GM19240 (cell line): ENCODE measurements at regions not wholly inside any gene's neighbourhood (a gene's known extent, or its start where the extent isn't known, plus 50 kb on each side); places are given as distances from the start of the nearest gene placed in this dataset.
A peak's percentile ranks its signal among the peaks of the same experiment; 100 is the strongest.
"Not testable (repeated sequence)": the region's sequence is repeated elsewhere in the genome, so short reads cannot be mapped to it uniquely, and the experiment has no call there.

Experiments used
- DNase-seq: peaks from one replicate; pipeline ENCODE4 v3.0.0; 2011; ENCODE audit warnings: low spot score; ENCODE audit not compliant: insufficient read length

DNA sequence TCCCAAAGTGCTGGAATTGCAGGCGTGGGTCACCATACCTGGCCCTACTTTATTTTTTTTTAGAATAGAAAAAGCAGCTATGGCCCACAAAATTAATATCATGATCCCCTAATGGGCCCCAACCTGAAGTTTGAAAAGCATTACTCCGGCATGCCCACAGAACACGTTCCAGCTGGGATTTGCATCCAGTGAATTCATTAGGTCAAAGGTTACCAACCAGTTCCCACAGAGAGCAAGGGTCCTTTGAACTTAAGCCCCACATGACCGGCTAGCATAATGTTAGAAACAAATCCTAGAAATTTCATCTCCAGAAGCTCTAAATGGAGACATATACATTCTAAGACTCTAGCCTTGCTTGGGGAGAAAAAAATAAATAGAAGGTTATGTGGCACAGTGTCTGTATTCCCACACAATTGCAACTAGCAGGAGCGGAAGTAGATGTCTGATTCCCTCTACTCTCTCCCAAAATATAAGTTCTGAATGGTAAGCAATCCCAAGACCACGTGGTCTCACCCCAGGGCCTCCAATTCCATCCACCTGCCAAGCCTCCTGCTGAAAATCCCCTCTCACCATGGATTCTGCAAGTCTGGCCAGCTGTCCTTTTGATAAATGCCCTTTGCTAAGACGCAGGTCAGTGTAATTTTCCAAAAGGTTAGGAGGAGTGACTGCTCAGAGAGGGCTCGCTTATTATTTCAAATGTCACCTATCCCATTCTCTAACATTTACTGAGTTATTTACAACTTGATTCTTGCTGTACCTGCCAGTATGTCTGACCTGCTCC lies 395.8 kb downstream of the NPIPA8 start:
- no peak for DNase-seq

DNA sequence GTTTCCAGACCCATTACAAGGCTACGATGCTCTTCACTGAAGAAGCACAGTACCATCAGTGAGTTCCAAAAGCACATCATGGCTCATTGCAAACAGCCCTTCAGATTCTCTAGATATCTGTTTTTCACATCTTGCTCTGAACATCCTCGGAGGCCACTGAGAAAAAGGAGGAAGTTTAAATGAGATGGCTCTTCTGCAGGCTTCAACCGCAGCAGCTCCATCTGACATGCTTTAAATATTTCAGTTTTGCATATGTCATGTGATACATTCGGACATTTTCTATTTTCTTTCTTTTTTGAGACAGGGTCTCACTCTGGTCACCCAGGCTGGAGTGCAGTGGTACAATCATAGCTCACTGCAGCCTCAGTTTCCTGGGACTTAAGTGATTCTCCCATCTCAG lies 396.8 kb downstream of the NPIPA8 start:
- peak; percentile 17 for DNase-seq

DNA sequence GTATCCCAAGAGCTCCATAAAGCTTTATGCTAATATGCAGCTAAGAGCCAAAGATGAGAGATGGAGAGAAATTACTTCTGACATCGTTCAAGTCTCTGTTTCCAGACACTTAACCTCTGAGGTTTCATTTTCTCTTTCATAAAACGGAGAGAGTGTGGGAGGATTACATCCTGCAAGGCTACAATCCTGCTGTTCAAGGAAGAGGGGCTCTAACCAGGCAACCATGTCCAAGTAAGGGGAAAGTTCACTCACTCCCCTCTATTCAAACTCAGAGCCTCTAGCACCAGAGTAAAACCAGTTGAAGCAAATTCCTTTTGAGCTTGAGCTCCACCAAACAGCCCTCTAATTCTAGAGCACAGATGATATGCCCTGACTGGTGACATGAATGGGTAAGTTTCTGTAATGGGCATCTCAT lies 397.4 kb downstream of the NPIPA8 start:
- DNase-seq = peak; percentile 22

DNA sequence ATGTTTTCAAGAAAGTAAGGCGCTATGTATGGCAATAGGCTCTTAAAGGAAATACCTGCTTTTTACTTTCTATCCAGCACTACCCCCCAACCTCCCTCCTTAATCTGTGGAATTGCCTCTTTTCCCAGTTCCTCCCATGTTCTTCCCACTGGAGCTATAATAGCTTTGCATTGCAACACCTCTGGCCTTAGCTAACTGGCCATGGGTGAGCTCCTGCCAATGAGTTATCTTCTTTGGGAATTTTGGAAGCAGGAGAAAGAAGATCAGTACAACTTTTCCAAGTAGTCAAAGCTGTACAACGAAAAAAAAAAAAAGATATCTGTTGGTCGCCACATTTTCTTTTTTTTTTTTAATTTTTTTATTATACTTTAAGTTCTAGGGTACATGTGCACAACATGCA lies 398.0 kb downstream of the NPIPA8 start:
- no peak for DNase-seq

DNA sequence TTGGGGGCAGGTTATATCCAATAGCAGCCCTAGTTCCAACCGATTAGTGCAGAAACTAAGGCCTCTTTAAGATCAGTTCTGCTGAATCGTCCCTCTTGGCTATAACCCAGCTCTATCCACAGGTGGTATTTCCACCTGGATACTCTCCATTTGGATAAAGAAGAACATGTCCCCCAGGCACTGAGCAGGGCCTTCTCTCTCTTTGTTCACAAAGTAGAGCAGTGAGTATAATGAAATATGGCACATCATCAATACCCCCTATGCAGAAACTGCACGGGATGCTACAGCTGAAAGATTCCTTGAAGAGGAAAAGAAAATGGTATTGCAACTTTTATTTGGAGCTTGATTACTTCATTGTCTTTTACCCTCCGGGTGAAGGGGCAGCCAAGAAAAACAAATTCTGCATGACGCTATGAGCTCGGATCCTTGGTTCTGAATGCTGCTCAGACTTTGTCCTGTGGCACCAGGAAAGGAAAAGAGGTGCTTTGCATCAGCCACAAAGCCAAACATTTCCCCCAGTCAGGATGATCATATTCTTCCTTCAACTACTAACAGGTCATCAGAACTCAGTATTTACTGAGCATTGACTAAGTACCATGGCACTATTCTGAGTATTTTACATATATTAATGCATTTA lies 399.7 kb downstream of the NPIPA8 start:
- DNase-seq = no peak

DNA sequence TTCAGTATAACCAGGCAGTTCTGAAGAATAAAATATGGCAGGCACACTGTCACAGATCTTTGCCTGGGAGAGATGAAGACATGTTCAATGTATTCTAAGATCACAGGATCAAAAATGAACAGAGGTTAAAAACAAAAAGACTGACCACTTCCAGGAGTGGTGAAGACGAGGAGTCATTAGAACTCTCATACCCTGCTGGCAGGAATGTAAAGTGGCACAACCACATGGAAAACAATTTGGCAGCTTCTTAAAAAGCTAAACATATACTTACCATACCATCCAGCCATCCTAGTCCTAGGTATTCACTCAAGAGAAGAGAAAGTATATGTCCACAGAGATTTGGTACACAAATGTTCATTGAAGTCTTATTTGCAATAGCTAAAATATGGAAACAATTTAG lies 406.3 kb downstream of the NPIPA8 start:
- no peak for DNase-seq

DNA sequence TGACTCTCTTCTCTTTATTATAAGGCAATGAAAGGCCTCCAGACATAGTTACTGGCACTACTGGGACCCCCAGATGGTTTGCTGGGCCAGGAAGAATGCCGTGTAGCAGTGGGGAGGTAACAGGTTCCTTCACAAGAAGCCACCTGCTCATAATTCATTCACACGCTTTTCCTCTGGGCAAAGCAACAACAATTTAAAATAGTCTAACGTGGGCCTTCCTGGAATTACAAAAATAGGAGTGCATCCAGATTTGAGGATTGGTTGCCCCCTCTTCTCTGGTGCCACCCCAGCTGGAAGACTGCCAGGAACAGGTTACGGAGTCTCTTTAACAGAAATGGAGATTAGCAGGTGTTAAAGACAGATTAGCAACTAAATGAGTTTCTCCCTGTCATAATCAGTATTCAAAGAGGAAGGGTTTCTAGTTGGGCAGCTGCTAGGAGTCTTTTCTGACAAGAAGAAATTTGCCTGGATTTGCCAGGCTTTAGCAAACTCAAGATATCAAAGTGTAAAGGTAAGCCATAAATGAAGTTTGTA lies 409.6 kb downstream of the NPIPA8 start:
- no peak for DNase-seq

DNA sequence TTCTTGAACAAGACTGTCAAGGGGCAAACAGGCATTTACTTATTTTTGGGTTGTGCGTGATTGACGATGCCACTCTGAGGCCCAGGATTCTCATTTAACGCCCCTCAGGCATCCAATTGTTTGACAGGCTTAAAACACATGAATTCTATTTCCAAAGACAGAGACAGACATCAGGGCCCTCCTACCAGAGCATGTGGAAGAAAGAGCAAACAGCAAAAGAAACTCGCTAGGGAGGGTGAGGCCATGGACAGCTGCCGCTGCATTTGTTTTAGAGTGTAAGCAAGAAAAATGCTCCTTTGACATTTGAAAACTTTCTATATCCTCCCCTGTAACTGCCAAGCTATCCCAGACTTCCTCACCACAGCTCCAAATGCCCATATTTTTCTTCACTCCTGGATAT lies 410.1 kb downstream of the NPIPA8 start:
- DNase-seq = no peak

DNA sequence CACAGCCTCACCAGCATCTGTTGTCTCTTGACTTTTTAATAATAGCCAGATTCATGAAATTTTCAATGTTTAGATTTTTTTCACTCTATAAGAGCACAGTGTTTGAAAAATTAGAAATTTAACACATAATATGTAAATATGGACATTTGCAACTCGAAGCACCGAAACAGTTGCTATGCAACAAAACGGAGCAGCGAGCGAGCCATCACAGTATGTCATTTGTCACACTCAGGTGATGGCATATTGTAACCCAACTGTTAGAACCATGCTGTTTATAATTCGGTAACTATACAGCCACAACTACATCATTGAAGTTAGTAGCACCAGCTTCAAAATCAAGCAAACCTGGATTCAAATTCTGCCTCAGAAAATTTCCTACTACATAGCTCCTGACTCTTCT lies 410.8 kb downstream of the NPIPA8 start:
- no peak for DNase-seq

DNA sequence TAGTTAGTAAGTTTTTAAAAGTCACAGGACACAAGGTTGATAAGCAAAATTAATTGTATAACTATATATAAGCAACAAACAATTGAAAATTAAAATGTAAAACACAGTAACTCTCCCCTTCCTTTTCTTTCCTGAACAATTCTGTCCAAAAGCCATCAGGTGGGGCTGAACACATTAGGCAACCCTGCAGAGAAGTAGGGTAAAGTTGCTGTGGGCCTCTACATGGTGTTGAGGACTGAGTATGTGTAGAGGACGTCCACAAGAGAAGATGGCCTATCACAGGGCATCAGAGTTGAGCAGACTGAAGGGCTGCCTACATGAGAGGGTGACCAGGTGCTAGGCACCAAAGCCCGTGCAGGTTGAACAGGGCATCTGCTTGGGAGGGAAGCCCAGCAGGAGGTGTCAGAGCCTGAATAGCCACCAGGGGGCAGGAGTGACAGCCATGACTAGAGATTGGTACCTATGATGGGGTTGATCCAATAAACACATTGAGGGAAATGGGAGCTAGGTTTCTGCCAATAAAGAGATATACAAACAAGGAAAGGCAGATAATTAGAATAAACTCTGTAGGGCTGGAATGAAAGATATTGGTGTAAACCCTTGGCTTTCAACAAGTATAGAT lies 415.1 kb downstream of the NPIPA8 start:
- peak; percentile 52 for DNase-seq

DNA sequence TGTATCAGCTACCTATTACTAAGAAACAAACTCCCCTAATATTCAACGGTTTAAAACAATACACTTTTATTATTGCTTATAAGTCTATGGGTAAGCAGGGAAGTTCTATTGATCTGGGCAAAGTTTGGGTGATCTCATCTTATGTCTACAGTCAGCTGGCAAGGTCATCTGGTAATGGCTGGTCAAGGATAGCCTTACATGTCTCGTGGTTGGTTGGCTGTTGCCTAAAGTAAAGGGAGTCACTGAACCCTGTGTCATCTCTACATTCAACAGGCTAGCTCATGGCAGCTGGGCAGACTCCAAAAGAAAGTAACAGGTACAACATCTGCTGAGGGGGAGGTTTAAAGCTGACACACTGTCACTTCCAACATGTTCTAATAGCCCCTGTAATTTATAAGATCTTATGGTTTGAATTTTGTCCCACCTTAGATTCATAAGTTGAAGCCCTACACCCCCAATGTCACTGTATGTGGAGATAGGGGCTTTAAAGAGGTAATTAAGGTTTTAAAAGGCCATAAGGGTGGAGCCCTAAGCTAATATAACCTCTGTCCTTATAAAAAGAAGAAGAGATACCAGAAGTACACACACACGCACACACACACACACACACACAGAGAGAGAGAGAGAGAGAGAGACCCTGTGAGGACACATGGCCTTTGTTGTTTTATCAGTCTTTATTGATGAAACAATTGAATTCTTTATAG lies 419.1 kb downstream of the NPIPA8 start:
- DNase-seq = no peak

DNA sequence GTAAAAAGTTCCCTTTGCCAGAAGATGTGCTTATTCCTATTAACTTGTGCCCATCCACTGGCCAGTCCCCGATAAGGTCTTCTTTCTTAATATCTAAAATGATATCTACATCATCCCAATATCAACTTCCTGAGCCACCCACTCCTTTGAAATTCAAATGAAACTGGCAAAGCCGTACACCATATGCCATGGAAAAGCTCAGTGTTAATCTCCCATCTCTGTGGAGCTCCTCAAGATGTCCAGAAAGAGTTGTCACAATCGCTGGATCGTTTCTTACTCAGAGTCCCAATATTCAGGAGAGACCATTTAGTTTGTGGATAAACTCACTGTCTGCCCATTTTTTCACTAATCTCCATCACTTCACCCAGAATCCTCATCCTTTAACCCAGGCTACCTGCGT lies 420.7 kb downstream of the NPIPA8 start:
- no peak for DNase-seq

DNA sequence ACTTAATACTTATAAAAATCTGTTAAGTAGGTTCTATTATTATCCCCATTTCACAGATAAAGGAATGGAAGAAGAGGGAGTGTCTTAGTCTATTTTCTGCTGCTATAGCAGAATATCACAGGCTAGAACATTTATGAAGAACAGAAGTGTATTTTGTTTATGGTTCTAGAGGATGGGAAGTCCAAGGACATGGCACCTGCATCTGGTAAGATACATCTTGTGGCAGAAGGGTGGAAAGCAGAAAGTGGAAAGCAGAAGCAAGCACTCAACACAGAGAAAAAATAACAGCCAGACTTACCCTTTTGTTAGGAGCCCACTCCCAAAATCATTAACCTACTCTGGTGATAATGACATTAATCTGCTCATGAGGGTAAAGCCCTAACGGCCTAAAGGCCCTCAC lies 422.4 kb downstream of the NPIPA8 start:
- no peak for DNase-seq

DNA sequence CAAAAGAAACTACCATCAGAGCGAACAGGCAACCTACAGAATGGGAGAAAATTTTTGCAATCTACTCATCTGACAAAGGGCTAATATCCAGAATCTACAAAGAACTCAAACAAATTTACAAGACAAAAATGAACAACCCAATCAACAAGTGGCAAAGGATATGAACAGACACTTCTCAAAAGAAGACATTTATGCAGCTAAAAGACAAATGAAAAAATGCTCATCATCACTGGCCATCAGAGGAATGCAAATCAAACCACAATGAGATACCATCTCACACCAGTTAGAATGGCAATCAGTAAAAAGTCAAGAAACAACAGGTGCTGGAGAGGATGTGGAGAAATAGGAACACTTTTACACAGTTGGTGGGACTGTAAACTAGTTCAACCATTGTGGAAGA lies 425.0 kb downstream of the NPIPA8 start:
- DNase-seq = not testable (repeated sequence)

DNA sequence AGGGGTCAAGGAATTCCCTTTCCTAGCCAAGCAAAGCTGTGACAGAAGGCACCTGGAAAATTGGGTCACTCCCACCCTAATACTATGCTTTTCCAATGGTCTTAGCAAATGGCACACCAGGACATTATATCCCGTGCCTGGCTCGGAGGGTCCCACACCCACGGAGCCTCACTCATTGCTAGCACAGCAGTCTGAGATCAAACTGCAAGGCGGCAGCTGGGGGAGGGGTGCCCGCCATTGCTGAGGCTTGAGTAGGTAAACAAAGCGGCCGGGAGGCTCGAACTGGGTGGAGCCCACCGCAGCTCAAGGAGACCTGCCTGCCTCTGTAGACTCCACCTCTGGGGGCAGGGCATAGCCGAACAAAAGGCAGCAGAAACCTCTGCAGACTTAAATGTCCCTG lies 429.9 kb downstream of the NPIPA8 start:
- DNase-seq = not testable (repeated sequence)

DNA sequence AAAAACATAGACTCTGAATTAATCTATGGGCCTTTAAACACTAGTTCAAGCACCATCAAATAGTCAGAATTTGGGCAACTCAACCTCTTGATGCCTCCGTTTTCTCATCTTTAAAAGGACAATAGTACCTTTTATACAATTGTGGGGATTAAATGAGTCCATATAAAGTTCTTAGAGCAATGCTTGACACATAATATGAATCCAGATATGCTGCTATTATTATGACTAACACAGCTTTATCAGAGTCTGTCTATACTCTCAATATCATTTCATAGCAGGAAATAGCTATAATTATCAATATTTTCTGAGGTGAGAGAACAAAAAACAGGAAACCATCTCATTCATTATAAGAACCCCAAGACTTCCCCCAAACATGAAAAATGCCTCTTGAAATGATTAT lies 430.5 kb upstream of the XYLT1 start:
- no peak for DNase-seq

DNA sequence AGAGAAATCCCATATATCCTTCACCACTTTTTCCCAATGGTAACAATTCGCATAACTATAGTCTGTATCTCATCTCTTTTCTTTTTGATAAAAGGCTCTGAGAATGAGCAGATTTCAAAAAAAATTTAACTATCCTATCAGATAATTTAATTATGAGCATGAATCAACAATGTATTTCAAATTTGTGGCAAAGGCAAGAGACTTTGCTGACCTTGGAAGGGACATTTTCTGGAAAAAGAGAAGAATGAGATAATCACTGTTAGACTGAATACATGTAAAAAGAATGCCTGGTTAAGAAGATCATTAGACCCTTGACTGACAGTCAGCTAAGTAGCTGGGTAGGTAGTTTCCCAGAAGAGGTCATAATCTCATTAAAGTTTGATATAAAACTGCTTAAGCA lies 428.4 kb upstream of the XYLT1 start:
- DNase-seq = no peak

DNA sequence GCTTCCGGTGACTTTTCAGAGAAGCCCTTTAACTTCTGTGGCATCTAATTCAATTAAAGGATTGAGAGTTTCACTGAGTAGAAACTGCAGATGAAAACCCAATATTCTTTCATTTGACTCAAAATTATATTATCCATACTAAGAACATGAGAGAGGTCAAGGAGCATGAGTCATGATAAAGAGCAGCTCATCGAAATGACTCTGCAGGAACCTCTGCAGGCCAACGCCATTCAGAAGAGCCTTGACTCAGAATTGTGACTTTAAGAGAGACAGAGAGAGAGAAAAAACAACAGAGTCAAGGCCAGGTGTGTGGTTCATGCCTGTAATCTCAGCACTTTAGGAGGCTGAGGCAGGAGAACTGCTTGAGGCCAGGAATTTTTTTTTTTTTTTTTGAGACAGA lies 417.2 kb upstream of the XYLT1 start:
- no peak for DNase-seq

DNA sequence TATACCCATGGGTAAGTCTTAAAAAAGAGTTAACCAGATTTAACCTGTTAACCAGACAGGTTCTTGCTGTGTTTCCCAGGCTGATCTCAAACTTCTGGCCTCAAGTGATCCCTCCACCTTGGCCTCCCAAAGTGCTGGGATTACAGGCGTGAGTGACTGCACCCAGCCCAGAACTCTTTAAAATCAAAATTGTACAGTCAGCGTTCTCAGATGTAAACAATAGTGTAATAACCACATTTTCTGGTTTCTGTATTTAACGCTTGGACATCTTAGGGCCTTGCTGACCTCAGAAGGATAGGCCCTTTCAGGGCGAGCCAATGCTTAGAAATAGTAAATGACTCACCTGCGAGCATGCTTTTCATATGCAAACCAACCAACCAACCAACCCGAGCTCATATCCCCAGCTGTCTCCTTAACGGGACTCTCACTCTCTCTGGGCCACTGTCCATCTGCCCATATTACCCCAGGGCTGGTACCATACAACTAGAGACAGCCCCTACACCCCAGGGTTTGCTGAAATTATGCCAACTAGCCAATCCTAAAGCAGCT lies 415.0 kb upstream of the XYLT1 start:
- no peak for DNase-seq

DNA sequence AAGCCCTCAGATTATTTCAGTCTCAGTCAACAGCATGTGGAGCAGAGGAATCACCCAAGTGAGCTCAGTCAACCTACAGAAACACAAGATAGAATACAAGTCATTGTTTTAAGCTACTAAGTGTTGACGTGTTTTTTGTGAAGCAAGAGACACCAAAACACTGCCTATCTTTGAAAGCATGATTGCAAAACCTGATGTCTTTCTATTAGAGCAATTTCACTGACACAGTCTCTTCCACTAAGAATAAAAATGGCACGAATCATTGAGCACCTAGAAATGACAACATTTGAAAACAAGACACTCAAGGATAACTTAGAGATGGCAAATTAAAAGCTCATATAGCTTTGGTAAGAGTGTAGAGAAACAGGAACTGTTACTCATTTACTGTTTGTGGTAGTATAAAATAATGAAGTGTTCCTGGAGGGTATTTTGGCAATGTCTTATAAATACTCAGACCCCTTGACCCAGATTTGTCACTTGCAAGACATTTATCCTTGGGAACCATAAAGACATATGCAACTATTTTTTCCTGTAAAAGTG lies 407.1 kb upstream of the XYLT1 start:
- no peak for DNase-seq

DNA sequence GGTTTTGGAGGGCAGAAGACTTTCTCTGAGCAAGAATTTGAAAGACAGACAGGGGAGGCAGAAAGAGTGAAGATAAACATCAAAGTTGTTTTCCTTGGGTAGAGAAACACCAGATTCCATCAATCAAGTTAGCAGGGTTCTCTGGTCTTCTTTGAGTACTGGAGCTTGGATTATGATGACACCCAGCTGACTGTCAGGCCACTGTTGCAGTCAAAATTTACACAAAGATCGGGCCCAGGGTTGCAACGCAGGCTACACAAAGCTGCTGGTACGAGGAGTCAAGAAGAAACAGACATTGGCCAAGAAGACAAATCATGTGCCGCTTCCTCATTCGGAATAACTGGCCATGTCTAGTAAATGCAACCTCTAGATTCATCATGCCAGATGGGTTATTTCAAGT lies 396.2 kb upstream of the XYLT1 start:
- DNase-seq = no peak
